H9 (cell line): ENCODE measurements at regions not wholly inside any gene's neighbourhood (a gene's known extent, or its start where the extent isn't known, plus 50 kb on each side); places are given as distances from the start of the nearest gene placed in this dataset.

ENCODE experiments used
- DNase-seq: peaks from one replicate; pipeline ENCODE4 v3.0.0-alpha.2; 2017
- H2AFZ ChIP-seq: one replicate; pipeline ENCODE4 v1.6.1; 2013; ENCODE audit warnings: mild to moderate bottlenecking, low read length, control low read depth, moderate library complexity
- H2AK5ac ChIP-seq: 2 replicates; pipeline ENCODE4 v1.6.1; 2013; ENCODE audit warnings: low read length, control low read depth, mixed read lengths; ENCODE audit not compliant: insufficient read length
- H2BK120ac ChIP-seq: one replicate; pipeline ENCODE4 v1.6.1; 2013; ENCODE audit warnings: low read depth, mild to moderate bottlenecking, low read length, control low read depth, inconsistent platforms; ENCODE audit not compliant: poor library complexity, severe bottlenecking
- H2BK12ac ChIP-seq: 2 replicates; pipeline ENCODE4 v1.6.1; 2013; ENCODE audit warnings: low read length, control low read depth, mixed read lengths, low read depth; ENCODE audit not compliant: insufficient read length
- H2BK15ac ChIP-seq: 2 replicates; pipeline ENCODE4 v1.6.1; 2013; ENCODE audit warnings: low read depth, low read length, control low read depth
- H2BK20ac ChIP-seq: one replicate; pipeline ENCODE4 v1.6.1; 2013; ENCODE audit warnings: low read depth, mild to moderate bottlenecking, low read length, control low read depth, inconsistent platforms; ENCODE audit not compliant: poor library complexity, severe bottlenecking
- H2BK5ac ChIP-seq: 2 replicates; pipeline ENCODE4 v1.6.1; 2013; ENCODE audit warnings: low read length, control low read depth, mixed read lengths; ENCODE audit not compliant: insufficient read length
- H3K14ac ChIP-seq: 2 replicates; pipeline ENCODE4 v1.6.1; 2013; ENCODE audit warnings: low read length, control low read depth; ENCODE audit not compliant: insufficient read depth
- H3K18ac ChIP-seq: 2 replicates; pipeline ENCODE4 v1.6.1; 2013; ENCODE audit warnings: low read depth, mild to moderate bottlenecking, mixed read lengths, low read length, control low read depth; ENCODE audit not compliant: insufficient read length
- H3K23ac ChIP-seq: 2 replicates; pipeline ENCODE4 v1.6.1; 2013; ENCODE audit warnings: low read length, control low read depth, mixed read lengths, low read depth; ENCODE audit not compliant: insufficient read length
- H3K23me2 ChIP-seq: 2 replicates; pipeline ENCODE4 v1.6.1; 2013; ENCODE audit warnings: low read depth, mild to moderate bottlenecking, mixed read lengths, low read length, control low read depth; ENCODE audit not compliant: insufficient read length, poor library complexity, severe bottlenecking
- H3K27ac ChIP-seq: 2 replicates; pipeline ENCODE4 v1.5.1; 2013; ENCODE audit warnings: low read length, control low read depth, mixed read lengths, low read depth; ENCODE audit not compliant: insufficient read length
- H3K27me3 ChIP-seq: 2 replicates; pipeline ENCODE4 v1.6.1; 2013; ENCODE audit warnings: low read length, control low read depth, inconsistent platforms; ENCODE audit not compliant: insufficient read depth
- H3K4ac ChIP-seq: 2 replicates; pipeline ENCODE4 v1.6.1; 2013; ENCODE audit warnings: low read depth, mild to moderate bottlenecking, control low read depth, inconsistent platforms, low read length, moderate library complexity
- H3K4me1 ChIP-seq: 2 replicates; pipeline ENCODE4 v1.6.1; 2013; ENCODE audit warnings: low read length, control low read depth, inconsistent platforms; ENCODE audit not compliant: insufficient read depth
- H3K4me2 ChIP-seq: 2 replicates; pipeline ENCODE4 v1.6.1; 2013; ENCODE audit warnings: low read length, control low read depth, mixed read lengths; ENCODE audit not compliant: insufficient read length, insufficient read depth
- H3K56ac ChIP-seq: 2 replicates; pipeline ENCODE4 v1.6.1; 2013; ENCODE audit warnings: low read depth, mild to moderate bottlenecking, mixed read lengths, low read length, control low read depth; ENCODE audit not compliant: insufficient read length
- H3K79me1 ChIP-seq: 2 replicates; pipeline ENCODE4 v1.6.1; 2013; ENCODE audit warnings: low read depth, mild to moderate bottlenecking, moderate library complexity, low read length, control low read depth, inconsistent platforms; ENCODE audit not compliant: insufficient read depth, poor library complexity, severe bottlenecking
- H3K79me2 ChIP-seq: 2 replicates; pipeline ENCODE4 v1.6.1; 2013; ENCODE audit warnings: low read length, control low read depth, inconsistent platforms; ENCODE audit not compliant: insufficient read depth
- H3K9ac ChIP-seq: 2 replicates; pipeline ENCODE4 v1.6.1; 2013; ENCODE audit warnings: low read length, control low read depth, mixed read lengths; ENCODE audit not compliant: insufficient read length; ENCODE audit errors: extremely low read depth
- H3K9me3 ChIP-seq: one replicate; pipeline ENCODE4 v1.6.1; 2013; ENCODE audit warnings: low read depth, low read length, inconsistent platforms; ENCODE audit not compliant: control insufficient read depth
- H3T11ph ChIP-seq: one replicate; pipeline ENCODE4 v1.6.1; 2013; ENCODE audit warnings: mild to moderate bottlenecking, low read length, control low read depth, inconsistent platforms
- H4K20me1 ChIP-seq: one replicate; pipeline ENCODE4 v1.6.1; 2013; ENCODE audit not compliant: control insufficient read depth, insufficient read length, insufficient read depth
- H4K5ac ChIP-seq: 2 replicates; pipeline ENCODE4 v1.6.1; 2013; ENCODE audit warnings: low read depth, mild to moderate bottlenecking, mixed read lengths, low read length, control low read depth; ENCODE audit not compliant: insufficient read length
- H4K8ac ChIP-seq: replicated peaks from 2 replicates; pipeline ENCODE4 v1.6.1; 2013; ENCODE audit warnings: low read length, control low read depth, mixed read lengths, low read depth; ENCODE audit not compliant: insufficient read length
- H4K91ac ChIP-seq: 2 replicates; pipeline ENCODE4 v1.6.1; 2013; ENCODE audit warnings: low read depth, mild to moderate bottlenecking, moderate library complexity, mixed read lengths, low read length, control low read depth; ENCODE audit not compliant: insufficient read length
- H3K27ac Mint-ChIP-seq, 3 experiments: 2 replicates in 2 of 3; 3 replicates in 1 of 3; pipeline ENCODE4 v1.8.0; 2020 to 2021; ENCODE audit warnings: mixed read lengths in 3 of 3, mild to moderate bottlenecking in 1 of 3, moderate library complexity in 1 of 3
- H3K27me3 Mint-ChIP-seq: 2 replicates; pipeline ENCODE4 v1.8.0; 2021; ENCODE audit warnings: low read depth, mild to moderate bottlenecking, moderate library complexity, mixed read lengths
- H3K36me3 Mint-ChIP-seq, 3 experiments: 2 replicates in 2 of 3; 3 replicates in 1 of 3; pipeline ENCODE4 v1.8.0; 2020 to 2021; ENCODE audit warnings: low read depth in 3 of 3, mixed read lengths in 3 of 3; ENCODE audit not compliant: insufficient read depth in 1 of 3
- H3K4me1 Mint-ChIP-seq, 2 experiments: 2 replicates each; pipeline ENCODE4 v1.8.0; 2020; ENCODE audit warnings: mixed read lengths in 2 of 2
- H3K4me3 Mint-ChIP-seq, 2 experiments: 2 replicates in 1 of 2; 3 replicates in 1 of 2; pipeline ENCODE4 v1.8.0; 2020 to 2021; ENCODE audit warnings: mild to moderate bottlenecking in 2 of 2, mixed read lengths in 2 of 2, moderate library complexity in 1 of 2
- H3K9me3 Mint-ChIP-seq, 2 experiments: 2 replicates in 1 of 2; 3 replicates in 1 of 2; pipeline ENCODE4 v1.8.0; 2020; ENCODE audit warnings: mild to moderate bottlenecking in 2 of 2, mixed read lengths in 2 of 2, moderate library complexity in 1 of 2
- CTCF ChIP-seq: fragments of 200-600 bp; sonication (generic); conservative IDR thresholded peaks from 3 replicates; pipeline ENCODE4 v1.8.0; 2021; ENCODE audit warnings: antibody characterized with exemption, mild to moderate bottlenecking
- WGBS: extraction: QIAGEN DNeasy Blood & Tissue Kit; methylation state at CpG from one replicate; pipeline ENCODE4 v1.1.7; 2013; ENCODE audit warnings: missing lambda C conversion rate, low lambda C conversion rate, mixed read lengths; ENCODE audit not compliant: insufficient read length; ENCODE audit errors: extremely low coverage; 5-methylcytosine and 5-hydroxymethylcytosine counted together

GRCh38 chr17:17420082-17420481 lies 56.7 kb upstream of the MED9 start:
- Histone ChIP-seq H3K27me3 (no peaks in the 10 kb centered on the region), H3K18ac (no peak overlapping the region), H2BK20ac (no peak overlapping the region), H3K4me1 (no peaks in the 10 kb centered on the region), H2AFZ (no peak overlapping the region), H3K56ac (no peak overlapping the region), H3K23ac (no peak overlapping the region), H3K4ac (no peak overlapping the region), H3K27ac (no peak overlapping the region), H3K4me2 (no peak overlapping the region), H2BK12ac (no peak overlapping the region), H2BK15ac (no peak overlapping the region), H3K79me2 (no peaks in the 10 kb centered on the region), H3K23me2 (no peaks in the 10 kb centered on the region), H3T11ph (no peak overlapping the region), H3K14ac (no peak overlapping the region), H4K8ac (no peak overlapping the region), H4K20me1 (no peaks in the 10 kb centered on the region), H4K91ac (no peak overlapping the region), H3K9me3 (no peaks in the 10 kb centered on the region), H2AK5ac (no peak overlapping the region), H2BK120ac (no peak overlapping the region), H2BK5ac (no peak overlapping the region), H3K9ac (no peak overlapping the region), H4K5ac (no peak overlapping the region), H3K79me1 (no peaks in the 10 kb centered on the region)
- no peak for DNase-seq
- no CpG with 5 or more reads among the region's 4 CpGs for WGBS
- no peak overlapping the region for H3K4me3 Mint-ChIP-seq
- H3K27me3 Mint-ChIP-seq: peaks cover 22% of the 10 kb centered on the region
- H3K27ac Mint-ChIP-seq: peak overlapping the region in 1 of 3 experiments; percentile 38; a peak in 1 of 7 replicates
- TF ChIP-seq CTCF: no peak
- peaks cover 21 to 24% of the 10 kb centered on the region in 2 experiments for H3K9me3 Mint-ChIP-seq
- H3K4me1 Mint-ChIP-seq: no peaks in the 10 kb centered on the region
- H3K36me3 Mint-ChIP-seq: peaks cover 5 to 13% (median 5%) of the 10 kb centered on the region in 3 experiments; a peak in 5 of 7 replicates
